NB4 (cell line): ENCODE measurements at regions not wholly inside any gene's neighbourhood (a gene's known extent, or its start where the extent isn't known, plus 50 kb on each side); places are given as distances from the start of the nearest gene placed in this dataset.

ENCODE experiments used
- CTCF ChIP-seq: IDR thresholded peaks from one replicate; pipeline ENCODE4 v1.5.1; 2012; ENCODE audit warnings: low read depth, low read length
- MAX ChIP-seq: IDR thresholded peaks from 2 replicates; pipeline ENCODE4 v1.6.1; 2011; ENCODE audit warnings: low read depth, low read length
- MYC ChIP-seq: IDR thresholded peaks from 2 replicates; pipeline ENCODE4 v1.6.1; 2011; ENCODE audit warnings: low read depth, low read length
- POLR2A ChIP-seq: IDR thresholded peaks from 2 replicates; pipeline ENCODE4 v1.6.1; 2011; ENCODE audit warnings: mild to moderate bottlenecking; ENCODE audit not compliant: insufficient read length; ENCODE audit errors: extremely low read depth

- TF ChIP-seq CTCF (no peak), MAX (no peak), POLR2A (no peak), MYC (no peak)
Measured at GRCh38 chr10:71127104-71127503, 85.3 kb upstream of the UNC5B start.
